ENCODE measurements at regions not wholly inside any gene's neighbourhood (a gene's known extent, or its start where the extent isn't known, plus 50 kb on each side); places are given as distances from the start of the nearest gene placed in this dataset.
A peak's percentile ranks its signal among the peaks of the same experiment; 100 is the strongest.

- peak; percentile 69 for DNase-seq (ENCODE audit: low read depth)
Measured at GRCh38 chr7:17520941-17521340, 222.5 kb downstream of the AHR start.

GRCh38 chr7:17521437-17521836 is 223.0 kb downstream of the AHR start:
- peak; percentile 96 for DNase-seq (ENCODE audit: low read depth)

GRCh38 chr7:17523813-17524739 is 225.6 kb downstream of the AHR start:
- peak; percentile 88 for DNase-seq (ENCODE audit: low read depth)

GRCh38 chr7:17524746-17525145 is 226.3 kb downstream of the AHR start:
- peak; percentile 76 for DNase-seq (ENCODE audit: low read depth)

GRCh38 chr7:17526621-17527020 is 228.2 kb downstream of the AHR start:
- DNase-seq (ENCODE audit: low read depth) = no peak

GRCh38 chr7:17528636-17529035 is 230.2 kb downstream of the AHR start:
- DNase-seq (ENCODE audit: low read depth) = no peak

- DNase-seq (ENCODE audit: low read depth) = peak; percentile 74
Measured at GRCh38 chr7:17530244-17530643, 231.8 kb downstream of the AHR start.

- peak; percentile 75 for DNase-seq (ENCODE audit: low read depth)
Measured at GRCh38 chr7:17530741-17531421, 232.4 kb downstream of the AHR start.

- peak; percentile 98 for DNase-seq (ENCODE audit: low read depth)
Measured at GRCh38 chr7:17532861-17533404, 234.5 kb downstream of the AHR start.

GRCh38 chr7:17534348-17534747 is 235.9 kb downstream of the AHR start:
- no peak for DNase-seq (ENCODE audit: low read depth)

- no peak for DNase-seq (ENCODE audit: low read depth)
Measured at GRCh38 chr7:17535776-17536175, 237.3 kb downstream of the AHR start.

- no peak for DNase-seq (ENCODE audit: low read depth)
Measured at GRCh38 chr7:17544401-17544800, 245.9 kb downstream of the AHR start.

GRCh38 chr7:17545348-17545747 is 246.9 kb downstream of the AHR start:
- no peak for DNase-seq (ENCODE audit: low read depth)

- no peak for DNase-seq (ENCODE audit: low read depth)
Measured at GRCh38 chr7:17546189-17546588, 247.7 kb downstream of the AHR start.

- DNase-seq (ENCODE audit: low read depth) = peak; percentile 80
Measured at GRCh38 chr7:17546592-17546991, 248.1 kb downstream of the AHR start.

GRCh38 chr7:17548014-17548653 is 249.7 kb downstream of the AHR start:
- no peak for DNase-seq (ENCODE audit: low read depth)

- no peak for DNase-seq (ENCODE audit: low read depth)
Measured at GRCh38 chr7:17549406-17549805, 251.0 kb downstream of the AHR start.

GRCh38 chr7:17552373-17552772 is 253.9 kb downstream of the AHR start:
- no peak for DNase-seq (ENCODE audit: low read depth)

- peak; percentile 49 for DNase-seq (ENCODE audit: low read depth)
Measured at GRCh38 chr7:17552952-17553351, 254.5 kb downstream of the AHR start.

- DNase-seq (ENCODE audit: low read depth) = no peak
Measured at GRCh38 chr7:17554341-17555015, 256.0 kb downstream of the AHR start.

- peak; percentile 86 for DNase-seq (ENCODE audit: low read depth)
Measured at GRCh38 chr7:17556247-17556956, 257.9 kb downstream of the AHR start.

All from LHCN-M2 (cell line).